Chondrocyte (in vitro differentiated cells): ENCODE measurements at regions not wholly inside any gene's neighbourhood (a gene's known extent, or its start where the extent isn't known, plus 50 kb on each side); places are given as distances from the start of the nearest gene placed in this dataset.

ENCODE experiments used
- DNase-seq: peaks from one replicate; pipeline ENCODE4 v3.0.0; 2021; ENCODE audit warnings: mixed read lengths, low spot score
- H3K27ac Mint-ChIP-seq: one replicate; pipeline ENCODE4 v1.8.0; 2021; ENCODE audit warnings: mild to moderate bottlenecking, moderate library complexity, mixed read lengths; ENCODE audit not compliant: unreplicated experiment
- H3K27me3 Mint-ChIP-seq: 2 replicates; pipeline ENCODE4 v1.8.0; 2021; ENCODE audit warnings: low read depth, mixed read lengths
- H3K36me3 Mint-ChIP-seq: 2 replicates; pipeline ENCODE4 v1.8.0; 2021; ENCODE audit warnings: low read depth, mixed read lengths
- H3K4me1 Mint-ChIP-seq: 2 replicates; pipeline ENCODE4 v1.8.0; 2021; ENCODE audit warnings: low read depth, mild to moderate bottlenecking, mixed read lengths
- H3K4me3 Mint-ChIP-seq: one replicate; pipeline ENCODE4 v1.8.0; 2021; ENCODE audit warnings: mild to moderate bottlenecking, moderate library complexity, mixed read lengths; ENCODE audit not compliant: unreplicated experiment
- H3K9me3 Mint-ChIP-seq: 2 replicates; pipeline ENCODE4 v1.8.0; 2021; ENCODE audit warnings: low read depth, mixed read lengths
- CTCF ChIP-seq: fragments of 200-600 bp; sonication (generic); IDR thresholded peaks from 2 replicates; pipeline ENCODE4 v1.5.0; 2021; ENCODE audit warnings: antibody characterized with exemption, mild to moderate bottlenecking, moderate library complexity

DNA sequence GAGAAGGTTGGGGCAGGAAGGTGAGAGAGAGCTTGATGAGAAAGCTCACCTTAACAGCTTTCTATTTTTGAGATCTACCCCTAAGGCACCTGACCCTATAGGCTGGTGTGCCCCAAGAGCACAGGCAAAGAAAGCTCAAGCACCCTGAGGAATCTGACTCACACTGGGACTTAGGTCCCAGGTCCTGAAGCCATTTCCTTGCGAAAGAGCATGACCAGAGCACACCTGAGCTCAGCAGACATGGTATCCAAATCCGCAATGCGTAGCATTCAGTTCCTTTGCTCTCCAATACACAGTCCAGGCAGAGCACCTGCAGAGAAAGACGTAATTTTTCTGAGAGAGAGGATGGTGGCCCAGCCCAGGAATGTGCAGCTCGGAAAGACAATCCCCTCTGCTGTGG, 112.1 kb upstream of the LPP start:
- no peak for DNase-seq
- Mint-ChIP-seq H3K27me3 (no peaks in the 10 kb centered on the region), H3K27ac (no peak overlapping the region), H3K9me3 (no peaks in the 10 kb centered on the region), H3K4me3 (no peak overlapping the region), H3K4me1 (peaks cover 21% of the 10 kb centered on the region), H3K36me3 (no peaks in the 10 kb centered on the region)
- TF ChIP-seq CTCF: no peak

GRCh38 chr3:188042466-188042865, 111.5 kb upstream of the LPP start:
- peaks cover 17% of the 10 kb centered on the region for H3K4me1 Mint-ChIP-seq
- H3K36me3 Mint-ChIP-seq: no peaks in the 10 kb centered on the region
- H3K9me3 Mint-ChIP-seq: no peaks in the 10 kb centered on the region
- H3K27me3 Mint-ChIP-seq: no peaks in the 10 kb centered on the region
- H3K27ac Mint-ChIP-seq: no peak overlapping the region
- DNase-seq: no peak
- no peak overlapping the region for H3K4me3 Mint-ChIP-seq
- TF ChIP-seq CTCF: no peak

DNA sequence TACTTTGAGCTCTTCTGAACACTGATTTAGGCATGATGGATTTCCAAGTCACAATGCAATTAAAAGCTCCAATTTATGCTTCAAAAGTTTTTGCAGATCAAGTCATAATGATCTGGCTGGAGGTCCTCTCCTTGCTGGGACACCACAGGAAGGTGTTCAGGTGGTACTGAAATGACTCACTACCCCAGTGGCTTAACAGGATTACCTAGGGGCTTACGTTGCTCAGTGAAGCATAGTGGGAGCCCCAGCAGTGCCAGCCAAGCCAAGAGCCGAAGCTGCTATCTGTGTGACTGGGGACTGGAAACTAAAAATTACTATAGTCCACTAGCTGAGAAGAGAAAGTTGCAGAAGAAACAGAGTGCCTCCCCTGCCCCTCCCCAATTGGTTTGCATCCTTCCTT, 110.1 kb upstream of the LPP start:
- no peak for TF ChIP-seq CTCF
- DNase-seq: no peak
- peaks cover 23% of the 10 kb centered on the region for H3K4me1 Mint-ChIP-seq
- H3K9me3 Mint-ChIP-seq: no peaks in the 10 kb centered on the region
- no peaks in the 10 kb centered on the region for H3K27me3 Mint-ChIP-seq
- no peak overlapping the region for H3K27ac Mint-ChIP-seq
- H3K4me3 Mint-ChIP-seq: no peak overlapping the region
- H3K36me3 Mint-ChIP-seq: no peaks in the 10 kb centered on the region

GRCh38 chr3:188046561-188047211, 107.3 kb upstream of the LPP start:
- DNase-seq: no peak
- Mint-ChIP-seq H3K4me3 (no peak overlapping the region), H3K36me3 (no peaks in the 10 kb centered on the region), H3K4me1 (peaks cover 34% of the 10 kb centered on the region), H3K27ac (no peak overlapping the region), H3K9me3 (no peaks in the 10 kb centered on the region), H3K27me3 (no peaks in the 10 kb centered on the region)
- no peak for TF ChIP-seq CTCF

GRCh38 chr3:188047536-188047935, 106.4 kb upstream of the LPP start:
- DNase-seq: no peak
- no peak overlapping the region for H3K4me3 Mint-ChIP-seq
- TF ChIP-seq CTCF: no peak
- H3K27me3 Mint-ChIP-seq: no peaks in the 10 kb centered on the region
- H3K9me3 Mint-ChIP-seq: no peaks in the 10 kb centered on the region
- H3K4me1 Mint-ChIP-seq: peaks cover 42% of the 10 kb centered on the region
- H3K36me3 Mint-ChIP-seq: no peaks in the 10 kb centered on the region
- H3K27ac Mint-ChIP-seq: no peak overlapping the region
